GM18519 (cell line): ENCODE measurements at regions not wholly inside any gene's neighbourhood (a gene's known extent, or its start where the extent isn't known, plus 50 kb on each side); places are given as distances from the start of the nearest gene placed in this dataset.

Experiments used
- ATAC-seq: cut with Tn5 transposase; IDR thresholded peaks from one replicate; pipeline ENCODE4 v1.9.1; 2021; ENCODE audit warnings: mild to moderate bottlenecking, moderate library complexity; ENCODE audit not compliant: unreplicated experiment, low FRiP score

DNA sequence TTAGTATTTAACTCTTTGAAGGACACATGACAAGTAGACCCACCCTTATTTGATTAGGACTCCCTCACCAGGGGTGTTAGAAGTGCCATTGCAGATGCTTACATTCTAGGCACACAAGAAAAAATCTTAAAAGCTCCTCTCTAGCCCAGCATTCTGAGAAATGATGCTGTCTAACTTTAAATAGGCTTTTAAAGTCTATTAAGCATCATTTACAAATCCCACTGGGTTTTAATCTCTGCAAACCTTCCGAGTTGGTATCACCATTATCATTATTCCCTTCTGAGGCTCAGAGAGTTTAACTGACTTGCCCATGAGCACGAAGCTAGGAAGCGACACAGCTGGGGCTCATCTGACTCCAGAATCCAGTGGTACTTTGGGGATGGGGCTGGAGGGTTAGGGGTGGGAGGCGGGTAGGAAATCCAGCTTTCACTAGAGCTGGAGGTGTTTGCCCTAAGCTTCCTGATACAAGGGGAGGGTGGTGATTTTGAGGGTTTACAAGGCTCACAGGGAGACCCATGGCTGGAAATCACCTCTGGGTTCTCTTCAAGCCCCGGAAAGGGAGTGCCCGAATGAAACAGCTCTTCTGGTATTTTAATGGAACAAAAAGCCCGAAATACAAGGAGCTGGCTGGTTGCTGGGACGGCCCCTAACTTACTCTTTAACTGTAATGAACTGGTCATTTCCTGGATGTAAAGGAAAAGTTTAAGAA lies 109.2 kb upstream of the FUT8 start:
- ATAC-seq: no peak

DNA sequence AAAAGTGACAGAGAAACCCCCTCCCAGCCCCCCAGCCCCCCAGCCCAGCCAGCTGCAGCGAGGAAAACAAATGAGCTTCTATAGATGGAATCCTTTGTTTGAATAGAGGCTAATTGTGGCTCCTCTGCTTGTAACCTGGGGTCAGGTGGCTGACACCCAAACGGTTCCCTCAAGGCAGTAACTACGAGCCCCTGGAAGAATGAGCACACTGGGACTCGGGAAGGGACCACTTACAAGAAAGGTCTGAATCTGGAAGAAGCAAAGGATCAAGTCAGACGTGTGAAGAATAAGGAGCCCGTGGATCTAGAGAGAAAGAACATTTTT lies 108.7 kb upstream of the FUT8 start:
- no peak for ATAC-seq

DNA sequence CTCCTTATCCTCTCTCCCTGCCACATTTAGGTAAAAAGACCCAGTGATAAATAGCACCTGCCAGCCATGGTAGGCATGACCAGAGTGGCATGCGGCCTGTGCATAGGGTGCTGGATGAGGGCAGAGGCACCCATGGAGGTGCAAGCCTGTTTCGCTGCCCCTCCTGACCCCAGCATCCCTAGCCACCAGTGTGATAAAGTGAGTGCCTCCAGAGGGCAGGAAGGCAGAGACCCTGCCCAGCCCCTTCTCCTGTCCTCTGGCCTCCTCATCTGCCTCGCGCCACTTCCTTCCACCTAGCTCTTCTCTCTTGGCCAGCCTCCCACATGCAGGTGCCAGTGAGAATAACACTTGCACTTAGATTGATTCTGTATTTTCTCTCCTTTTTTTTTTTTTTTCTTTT lies 108.3 kb upstream of the FUT8 start:
- no peak for ATAC-seq

DNA sequence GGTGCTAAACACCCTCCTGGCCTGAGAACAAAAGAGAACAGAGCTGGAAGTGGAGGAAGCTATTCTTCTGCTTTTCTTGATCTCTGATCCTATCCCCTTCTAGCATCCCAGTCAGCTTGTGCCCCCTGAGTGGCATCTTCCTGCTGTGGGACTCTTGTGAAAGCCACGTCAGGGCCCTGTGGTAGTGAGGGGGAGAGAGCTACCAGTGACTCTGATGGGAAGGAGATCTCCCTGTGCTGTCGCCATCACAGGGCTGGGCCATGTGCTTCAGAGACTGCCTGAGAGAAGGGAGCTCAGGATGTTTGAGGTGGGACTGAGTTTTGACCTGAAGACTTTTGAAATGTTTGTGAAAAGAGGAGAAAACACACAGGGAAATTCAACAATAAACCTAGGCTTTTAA lies 107.6 kb upstream of the FUT8 start:
- ATAC-seq: no peak

DNA sequence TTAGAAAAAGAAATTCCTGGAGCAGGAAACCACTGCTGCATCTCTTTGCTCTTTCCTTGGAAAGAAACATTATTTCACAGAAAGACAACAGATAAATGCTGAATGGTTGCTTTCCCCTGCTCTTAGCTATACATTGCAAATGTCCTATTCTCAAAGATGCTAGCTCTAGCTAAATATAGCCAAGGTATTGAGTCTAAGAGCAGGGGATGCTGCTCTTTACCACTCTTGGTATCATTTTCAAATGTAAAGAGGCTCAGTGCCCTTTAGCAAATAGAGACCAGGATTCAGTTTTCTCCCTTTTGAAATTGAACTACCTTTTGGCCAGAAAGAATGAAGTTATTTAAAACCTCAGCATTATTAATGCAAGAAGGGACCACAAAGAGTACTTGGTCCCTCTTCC lies 104.0 kb upstream of the FUT8 start:
- no peak for ATAC-seq

DNA sequence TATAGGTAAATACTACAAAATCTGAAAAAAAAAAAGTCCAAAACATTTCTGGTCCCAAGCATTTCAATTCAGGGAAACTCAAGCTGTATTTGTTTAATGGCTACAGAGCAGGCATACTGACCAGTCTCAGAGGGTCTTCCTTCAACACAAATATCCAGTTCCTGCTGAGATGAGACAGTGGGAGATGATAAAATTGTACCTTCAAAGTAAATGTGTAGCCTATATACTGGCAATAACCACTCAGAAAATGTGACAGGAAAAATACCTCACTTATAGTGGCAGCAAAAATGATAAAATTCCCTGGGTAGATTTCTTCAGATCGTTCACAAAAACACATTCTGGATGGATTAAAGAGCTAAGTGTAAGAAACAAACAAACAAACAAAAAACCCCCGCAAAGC lies 102.0 kb upstream of the FUT8 start:
- no peak for ATAC-seq

DNA sequence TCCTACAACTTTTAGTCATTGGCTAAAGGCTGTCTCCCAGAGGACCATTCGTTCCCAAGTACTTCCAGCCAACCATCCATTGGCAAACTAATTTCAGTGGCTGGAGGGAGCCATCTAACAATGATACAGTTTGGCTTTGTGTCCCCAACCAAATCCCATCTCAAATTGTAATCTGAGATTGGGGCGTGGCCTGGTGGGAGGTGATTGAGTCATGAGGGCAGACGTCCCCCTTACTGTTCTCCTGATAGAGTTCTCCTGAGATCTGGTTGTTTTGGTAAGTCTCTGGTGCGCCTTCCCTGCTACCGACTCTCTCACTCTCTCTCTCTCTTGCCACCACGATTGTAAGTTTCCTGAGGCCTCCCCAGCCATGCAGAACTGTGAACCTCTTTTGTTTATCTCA lies 99.7 kb upstream of the FUT8 start:
- ATAC-seq: no peak

DNA sequence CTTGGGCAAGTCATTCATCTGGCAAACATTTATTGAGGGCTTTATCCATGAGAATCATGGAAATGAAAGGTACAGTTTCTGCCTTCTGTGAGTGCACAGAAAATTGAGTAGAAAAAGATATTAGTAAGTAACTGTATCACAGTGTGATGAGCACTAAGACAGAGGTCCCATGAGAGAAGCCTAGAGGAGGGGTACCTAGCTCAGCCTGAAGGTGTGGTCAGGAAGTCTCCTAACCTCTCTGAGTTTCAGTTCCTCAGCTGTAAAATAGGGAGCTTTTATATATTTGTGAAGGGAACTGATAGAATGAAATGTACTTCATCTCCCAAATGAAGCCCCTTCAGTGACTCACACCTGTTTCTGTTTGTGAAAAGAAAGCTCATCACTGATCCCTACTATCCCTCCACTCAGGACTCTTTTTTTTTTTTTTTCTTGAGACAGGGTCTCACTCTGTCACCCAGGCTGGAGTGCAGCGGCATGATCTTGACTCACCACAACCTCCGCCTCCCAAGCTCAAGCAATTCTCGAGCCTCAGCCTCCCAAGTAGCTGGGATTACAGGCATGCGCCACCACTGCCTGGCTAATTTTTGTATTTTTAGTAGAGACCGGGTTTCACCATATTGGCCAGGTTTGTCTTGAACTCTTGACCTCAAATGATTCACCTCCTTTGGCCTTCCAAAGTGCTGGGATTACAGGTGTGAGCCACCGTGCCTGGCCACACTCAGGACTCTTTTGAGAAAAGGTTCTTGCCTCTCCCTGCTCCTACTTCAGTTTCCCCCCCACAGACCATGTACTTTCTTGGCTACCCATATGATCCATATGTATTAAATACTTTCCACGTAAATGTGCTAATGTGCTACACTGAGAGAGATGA lies 93.7 kb upstream of the FUT8 start:
- ATAC-seq: peak; percentile 40

DNA sequence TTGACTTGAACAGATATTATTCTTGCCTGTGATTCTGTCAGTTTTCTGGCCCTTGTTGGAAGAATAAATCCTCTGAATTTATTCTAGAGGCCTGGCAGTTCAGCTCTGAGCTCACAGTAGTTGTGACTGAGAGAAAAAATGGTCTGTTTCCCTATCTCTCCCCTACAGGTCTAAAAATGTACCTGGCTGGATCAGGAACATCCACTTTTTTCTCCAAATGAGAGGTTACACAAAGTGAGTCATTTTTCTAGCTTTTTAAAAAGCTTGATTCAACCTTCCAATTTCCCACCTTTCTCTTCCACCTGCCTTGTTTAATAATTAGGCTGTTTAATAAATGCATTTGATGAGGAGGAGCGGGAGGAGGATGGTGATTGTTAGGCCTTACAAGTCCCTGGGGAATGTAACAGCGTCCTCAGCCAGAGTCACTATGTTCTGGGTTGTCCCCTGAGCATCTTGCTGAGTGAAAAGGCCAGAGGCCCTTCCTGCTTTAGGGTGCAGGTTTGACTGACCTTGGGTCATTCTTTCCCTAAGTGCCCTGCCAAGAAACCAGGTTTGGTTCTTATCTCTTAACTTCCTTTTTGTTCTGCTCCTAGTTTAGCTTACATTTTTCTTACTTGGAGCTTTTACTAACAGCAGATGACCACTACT lies 91.7 kb upstream of the FUT8 start:
- ATAC-seq: peak; percentile 4

DNA sequence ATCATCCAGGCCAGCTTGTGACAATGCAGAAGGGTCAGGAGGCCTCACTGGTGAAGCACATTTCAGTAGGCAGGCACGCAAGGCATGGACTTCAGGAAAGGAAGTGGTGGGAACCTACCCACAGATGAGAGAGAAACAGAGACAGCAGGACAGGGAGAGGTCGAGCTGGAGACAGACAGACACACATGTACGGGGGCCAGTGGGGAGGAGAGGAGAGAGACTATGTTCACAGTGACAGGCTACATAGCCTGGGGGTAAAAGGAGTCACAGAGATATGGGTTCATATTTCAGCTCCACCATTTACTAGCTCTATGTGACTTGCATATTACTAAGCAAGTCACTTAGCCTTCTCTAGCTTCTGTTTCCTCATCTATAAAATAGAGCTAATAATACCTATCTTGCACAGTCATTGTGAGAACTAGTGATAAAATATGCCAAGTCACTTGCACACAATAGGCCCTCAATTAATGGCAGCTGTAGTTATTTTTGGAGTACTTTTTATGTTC lies 91.1 kb upstream of the FUT8 start:
- ATAC-seq: peak; percentile 32

DNA sequence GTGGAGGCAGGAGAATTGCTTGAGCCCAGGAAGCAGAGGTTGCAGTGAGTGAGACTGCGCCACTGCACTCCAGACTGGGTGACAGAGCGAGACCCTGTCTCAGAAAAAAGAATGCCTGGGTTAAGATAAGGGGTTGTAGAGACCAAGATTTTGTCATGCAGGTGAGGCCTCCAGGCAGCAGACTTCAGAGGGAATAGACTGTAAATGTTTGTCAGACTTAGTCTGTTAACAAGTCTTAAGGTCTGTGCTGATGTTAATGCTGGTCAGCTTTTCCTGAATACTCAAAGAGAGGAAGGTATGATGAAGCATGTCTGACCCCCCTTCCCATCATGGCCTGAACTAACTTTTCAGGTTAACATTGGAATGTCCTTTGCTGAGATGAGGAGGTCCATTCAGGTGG lies 83.0 kb upstream of the FUT8 start:
- ATAC-seq: no peak

DNA sequence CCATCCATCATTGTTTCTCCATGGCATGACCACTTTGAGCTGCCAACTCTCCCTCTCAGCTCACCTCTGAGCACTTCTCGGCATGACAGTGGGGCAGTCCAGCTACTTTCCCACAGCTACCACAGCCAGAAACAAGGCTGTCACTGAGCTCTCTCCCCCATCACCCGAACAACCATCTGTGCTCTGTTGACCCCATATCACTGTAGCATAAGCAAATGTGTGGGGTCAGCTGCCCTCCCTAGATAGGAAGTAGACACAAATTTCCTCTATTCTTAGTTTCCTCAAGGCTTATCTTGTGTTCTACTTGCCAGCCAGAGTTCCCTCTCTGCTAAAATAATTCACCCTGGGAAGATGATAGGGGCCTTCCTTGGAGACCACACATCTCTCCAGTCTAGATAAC lies 82.6 kb upstream of the FUT8 start:
- no peak for ATAC-seq

DNA sequence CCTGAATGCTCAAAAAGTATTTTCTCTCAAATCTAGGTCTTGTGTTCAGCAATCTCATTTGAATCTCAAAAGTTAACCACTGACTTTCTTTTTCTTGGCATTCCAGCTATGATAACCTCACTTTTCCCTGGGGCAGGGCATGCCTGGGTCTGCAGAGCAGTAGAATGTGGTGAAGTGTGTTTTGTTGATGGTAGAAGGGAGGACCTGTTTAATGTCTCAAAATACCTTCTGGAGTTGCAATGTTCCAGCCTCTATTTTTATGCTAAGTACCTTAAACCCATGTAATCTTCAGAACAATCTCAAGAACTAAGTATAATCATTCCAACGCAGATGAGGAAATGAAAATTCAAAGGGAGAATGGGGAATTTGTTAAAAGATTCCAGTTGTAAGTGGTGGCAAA lies 82.1 kb upstream of the FUT8 start:
- ATAC-seq: no peak

DNA sequence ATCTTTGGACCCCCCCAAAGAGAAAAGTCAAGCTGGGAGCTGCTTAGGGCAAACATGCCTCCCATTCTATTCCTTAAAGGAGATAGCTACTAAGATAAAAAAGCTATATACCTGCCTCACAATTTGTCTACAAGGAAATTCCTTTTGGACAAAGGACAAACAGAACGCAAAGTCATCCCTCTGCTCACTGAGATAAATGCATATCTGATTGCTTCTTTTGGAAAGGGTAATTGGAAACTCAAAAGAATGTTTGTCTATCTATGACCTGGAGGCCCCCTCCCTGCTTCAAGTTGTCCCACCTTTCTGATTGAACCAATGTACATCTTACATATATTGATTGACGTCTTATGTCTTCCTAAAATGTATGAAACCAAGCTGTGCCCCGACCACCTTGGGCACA lies 80.9 kb upstream of the FUT8 start:
- ATAC-seq: no peak

DNA sequence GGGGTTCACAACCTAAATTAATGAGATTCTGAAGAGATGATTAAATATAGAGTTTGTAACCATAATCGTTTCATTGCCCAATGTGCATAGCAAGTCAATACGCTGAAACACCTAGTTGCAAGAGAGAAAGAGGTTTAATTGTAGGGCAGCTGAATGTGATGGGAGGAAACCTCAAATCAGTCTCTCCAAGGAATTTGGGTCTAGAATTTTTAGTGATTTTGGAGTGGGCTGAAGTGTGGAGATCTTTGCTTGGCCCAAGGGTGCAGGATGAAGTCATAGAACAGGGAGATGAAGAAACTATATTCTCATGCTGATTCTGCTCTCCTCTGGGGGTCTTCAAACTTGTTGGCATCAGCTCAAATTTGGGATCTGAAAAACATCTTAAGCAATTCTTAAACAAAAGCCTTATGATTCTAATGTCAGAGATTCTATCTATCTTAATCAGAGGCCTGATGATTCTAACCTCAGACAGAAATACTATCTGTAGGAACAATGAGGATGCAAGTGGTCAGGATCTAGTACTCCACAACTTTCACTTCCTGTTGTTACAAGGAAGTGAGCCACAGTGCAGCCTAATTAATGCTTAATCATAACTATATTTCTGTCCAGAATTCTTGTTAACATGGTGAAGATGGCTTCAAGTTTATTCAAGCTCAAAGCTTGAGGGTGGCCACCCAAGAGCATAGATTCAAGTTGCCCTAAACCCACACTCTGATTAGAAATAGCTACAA lies 80.2 kb upstream of the FUT8 start:
- peak; percentile 40 for ATAC-seq

DNA sequence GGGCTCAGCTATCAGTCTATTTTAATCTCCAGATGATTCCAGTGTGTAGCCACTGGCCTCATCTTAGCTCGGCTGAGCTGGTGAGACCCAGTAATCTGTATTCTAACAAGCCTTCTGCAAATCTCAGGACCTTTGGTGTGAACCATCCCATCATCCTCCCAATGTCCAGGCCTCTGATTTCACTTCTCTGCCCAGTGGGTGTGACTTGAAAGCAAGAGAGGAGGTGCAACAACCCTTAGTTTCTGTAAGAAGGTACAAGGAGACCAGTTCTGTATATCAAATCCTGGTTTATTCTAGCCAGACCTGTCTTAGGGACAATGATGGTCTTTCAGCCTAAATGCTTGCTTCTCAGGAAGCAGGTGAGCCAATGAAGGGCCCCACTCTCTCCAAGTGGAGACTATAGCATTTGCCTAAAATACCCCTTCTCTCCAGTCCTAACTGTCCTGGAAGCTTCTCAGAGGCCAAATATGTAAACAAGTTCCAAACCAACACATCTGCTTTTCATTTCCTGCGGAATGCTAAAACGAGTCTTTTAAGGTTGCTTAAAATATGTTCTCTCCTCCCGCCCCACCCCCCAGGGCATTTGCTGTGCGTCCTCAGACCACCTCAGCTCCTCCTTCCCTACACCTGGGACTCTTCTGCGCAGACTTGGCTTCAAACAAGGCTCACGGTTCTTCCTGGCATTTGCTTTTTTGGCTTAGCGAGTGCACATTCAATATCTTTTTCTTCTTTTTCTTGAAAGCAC lies 78.4 kb upstream of the FUT8 start:
- no peak for ATAC-seq

DNA sequence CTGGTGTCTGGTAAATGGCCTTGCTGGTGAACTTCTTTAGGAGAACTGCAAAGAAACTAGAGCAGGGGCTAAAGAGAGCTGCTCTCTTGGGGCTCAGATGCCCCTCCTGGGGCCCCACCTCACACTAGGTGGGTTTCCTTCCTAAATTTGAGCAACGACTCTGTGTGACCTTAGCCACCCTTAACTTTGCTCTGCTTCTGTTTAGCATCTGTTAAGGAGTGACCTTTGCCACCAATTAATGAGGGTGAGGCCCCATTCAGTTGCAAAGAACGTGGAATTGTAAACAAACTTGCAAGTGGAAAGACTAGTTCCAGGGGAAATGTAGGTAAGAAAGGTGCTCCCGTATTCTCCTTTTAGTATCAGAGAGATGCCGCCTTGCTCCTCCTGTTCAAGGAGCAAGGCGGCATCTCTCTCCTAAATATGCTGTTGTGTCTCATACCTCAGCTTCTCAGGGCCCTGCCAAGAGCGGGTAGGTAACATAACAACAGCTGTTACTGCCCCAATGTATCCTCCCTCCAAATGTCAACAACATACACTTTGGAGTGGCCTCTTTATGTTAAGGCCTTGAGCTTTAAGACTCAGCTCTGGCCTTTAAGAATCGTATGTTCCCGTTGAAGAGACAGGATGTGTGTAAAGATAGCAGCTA lies 77.6 kb upstream of the FUT8 start:
- no peak for ATAC-seq

DNA sequence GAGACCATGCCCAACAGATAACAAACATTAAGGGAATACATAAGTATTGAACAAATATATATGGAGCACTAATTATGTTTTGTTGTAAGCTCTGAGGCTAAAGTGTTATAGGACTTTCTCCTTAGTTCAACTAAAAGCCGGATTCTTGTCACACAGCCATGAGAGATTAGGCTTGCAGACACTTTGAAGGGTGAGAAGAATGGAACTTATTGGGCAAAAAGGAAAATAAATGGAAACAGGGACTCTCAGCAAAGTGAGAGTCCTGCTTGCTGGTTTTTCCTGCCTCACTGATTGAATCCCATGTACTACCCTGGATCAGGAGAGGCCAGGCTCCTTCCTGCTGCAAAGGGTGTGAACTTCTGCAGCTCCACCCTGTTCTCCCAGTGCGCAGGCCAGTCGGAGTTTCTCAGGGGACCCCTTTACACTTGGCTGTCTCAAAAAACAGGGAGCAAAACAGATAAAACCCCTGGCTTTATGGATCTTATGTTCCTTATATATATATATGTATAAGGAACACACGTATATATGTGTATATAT lies 77.1 kb upstream of the FUT8 start:
- ATAC-seq: no peak

DNA sequence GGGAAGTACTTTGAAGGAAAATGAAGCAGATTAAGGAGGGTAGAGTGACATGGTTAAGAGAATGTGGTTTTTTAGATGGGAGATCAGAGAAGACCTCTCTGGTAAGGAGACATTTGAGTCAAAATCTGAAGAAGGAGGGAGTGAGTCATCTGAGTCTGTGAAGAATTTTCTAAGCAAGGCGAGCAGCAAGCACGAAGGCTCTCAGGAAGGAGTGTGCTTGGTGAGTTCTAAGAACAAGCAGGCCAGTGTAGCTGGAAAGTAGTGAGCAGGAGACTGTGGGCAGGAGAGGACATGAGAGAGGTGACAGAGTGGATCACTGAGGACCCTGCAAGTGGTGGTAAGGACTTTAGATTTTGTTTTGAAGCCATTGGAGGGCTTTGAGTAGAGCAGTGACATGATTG lies 76.3 kb upstream of the FUT8 start:
- ATAC-seq: peak; percentile 65
